ENCODE measurements at regions not wholly inside any gene's neighbourhood (a gene's known extent, or its start where the extent isn't known, plus 50 kb on each side); places are given as distances from the start of the nearest gene placed in this dataset.

GRCh38 chr5:30804739-30805505 is 388.6 kb upstream of the CDH6 start:
- no peak overlapping the region for H3K4me3 ChIP-seq (ENCODE audit: control insufficient read depth, low read depth, low read length)
- DNase-seq (ENCODE audit: low read depth) = no peak
- TF ChIP-seq CTCF (IDR thresholded peaks at IDR 0.05; ENCODE audit: control insufficient read depth, insufficient read depth, low read depth, low read length, missing control alignments) = no peak

- no peak overlapping the region for H3K4me3 ChIP-seq (ENCODE audit: control insufficient read depth, low read depth, low read length)
- TF ChIP-seq CTCF (IDR thresholded peaks at IDR 0.05; ENCODE audit: control insufficient read depth, insufficient read depth, low read depth, low read length, missing control alignments) = no peak
- no peak for DNase-seq (ENCODE audit: low read depth)
Observed at GRCh38 chr5:30802961-30803705, 390.4 kb upstream of the CDH6 start.

- no peak for TF ChIP-seq CTCF (IDR thresholded peaks at IDR 0.05; ENCODE audit: control insufficient read depth, insufficient read depth, low read depth, low read length, missing control alignments)
- H3K4me3 ChIP-seq (ENCODE audit: control insufficient read depth, low read depth, low read length) = no peak overlapping the region
- DNase-seq (ENCODE audit: low read depth) = no peak
Observed at GRCh38 chr5:30781643-30782042, 411.8 kb upstream of the CDH6 start.

- H3K4me3 ChIP-seq (ENCODE audit: control insufficient read depth, low read depth, low read length) = no peak overlapping the region
- TF ChIP-seq CTCF (IDR thresholded peaks at IDR 0.05; ENCODE audit: control insufficient read depth, insufficient read depth, low read depth, low read length, missing control alignments) = no peak
- DNase-seq (ENCODE audit: low read depth) = no peak
Observed at GRCh38 chr5:30768056-30768690, 425.3 kb upstream of the CDH6 start.

GRCh38 chr5:30765706-30766105 is 427.8 kb upstream of the CDH6 start:
- no peak overlapping the region for H3K4me3 ChIP-seq (ENCODE audit: control insufficient read depth, low read depth, low read length)
- TF ChIP-seq CTCF (IDR thresholded peaks at IDR 0.05; ENCODE audit: control insufficient read depth, insufficient read depth, low read depth, low read length, missing control alignments) = no peak
- DNase-seq (ENCODE audit: low read depth) = no peak

GRCh38 chr5:30765227-30765626 is 428.3 kb upstream of the CDH6 start:
- DNase-seq (ENCODE audit: low read depth) = no peak
- no peak for TF ChIP-seq CTCF (IDR thresholded peaks at IDR 0.05; ENCODE audit: control insufficient read depth, insufficient read depth, low read depth, low read length, missing control alignments)
- H3K4me3 ChIP-seq (ENCODE audit: control insufficient read depth, low read depth, low read length) = no peak overlapping the region

All from AG09309 (cell line).